ENCODE measurements at regions not wholly inside any gene's neighbourhood (a gene's known extent, or its start where the extent isn't known, plus 50 kb on each side); places are given as distances from the start of the nearest gene placed in this dataset.

- WGBS, 2 experiments (ENCODE audit: extremely low coverage in 2 of 2, insufficient read length in 1 of 2) = no CpG with 5 or more reads among the region's 4 CpGs
- ChIA-PET POLR2A (ENCODE audit: unreplicated experiment) (no interaction called here), CTCF (no interaction called here)
- no peak overlapping the region for H2BK20ac ChIP-seq (ENCODE audit: low read depth, low read length)
- H2AK5ac ChIP-seq (ENCODE audit: low read depth, low read length) = no peak overlapping the region
- H3K27me3 ChIP-seq (ENCODE audit: control insufficient read depth, insufficient read depth, low read length) = no peaks in the 10 kb centered on the region
- no peak overlapping the region for H3K9ac ChIP-seq (ENCODE audit: low read depth, low read length)
- intact Hi-C loops (cut with micrococcal nuclease) (no loop called here), in situ Hi-C loops (cut with MboI; ENCODE audit: low sequenced_read_pairs) (no loop called here), dilution Hi-C loops (cut with HindIII; ENCODE audit: low sequenced_read_pairs, unreplicated experiment) (no loop called here)
- H3K36me3 ChIP-seq (ENCODE audit: control insufficient read depth, insufficient read depth, low read length) = no peaks in the 10 kb centered on the region
- DNase-seq (no peak), ATAC-seq (ENCODE audit: low read depth) (no peak)
- H3K23ac ChIP-seq (ENCODE audit: low read depth, low read length) = no peak overlapping the region
- H2AFZ ChIP-seq (replicated peaks; ENCODE audit: low read length, poor library complexity) = no peak overlapping the region
- peaks cover 15% of the 10 kb centered on the region for H3K9me3 ChIP-seq (ENCODE audit: control insufficient read depth, insufficient read depth, low read length)
- no TSS peak for BruUV-seq (replicated peaks)
- no peak overlapping the region for H2AK9ac ChIP-seq (replicated peaks; ENCODE audit: low read depth, low read length, poor library complexity)
- H4K91ac ChIP-seq (ENCODE audit: insufficient read depth, low read depth, low read length) = no peak overlapping the region
- H3K79me1 ChIP-seq (ENCODE audit: low read depth in 1 of 2, low read length in 2 of 2) = no peaks in the 10 kb centered on the region
- TF ChIP-seq, protein P1, sequence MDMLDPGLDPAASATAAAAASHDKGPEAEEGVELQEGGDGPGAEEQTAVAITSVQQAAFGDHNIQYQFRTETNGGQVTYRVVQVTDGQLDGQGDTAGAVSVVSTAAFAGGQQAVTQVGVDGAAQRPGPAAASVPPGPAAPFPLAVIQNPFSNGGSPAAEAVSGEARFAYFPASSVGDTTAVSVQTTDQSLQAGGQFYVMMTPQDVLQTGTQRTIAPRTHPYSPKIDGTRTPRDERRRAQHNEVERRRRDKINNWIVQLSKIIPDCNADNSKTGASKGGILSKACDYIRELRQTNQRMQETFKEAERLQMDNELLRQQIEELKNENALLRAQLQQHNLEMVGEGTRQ (IDR thresholded peaks at IDR 0.05; ENCODE audit: low read depth, low read length) = no peak
- no peak for TF ChIP-seq RCOR1 (IDR thresholded peaks at IDR 0.05; ENCODE audit: insufficient replicate concordance, low read length)
- TF ChIP-seq CHD1 (IDR thresholded peaks at IDR 0.05; ENCODE audit: low read depth, low read length) = no peak
- no peak for TF ChIP-seq MXI1 (IDR thresholded peaks at IDR 0.05; ENCODE audit: borderline replicate concordance, low read depth, low read length)
- TF ChIP-seq RAD21 (IDR thresholded peaks at IDR 0.05; ENCODE audit: low read length) = no peak
- TF ChIP-seq NFE2L2 (IDR thresholded peaks at IDR 0.05; ENCODE audit: low read depth, low read length) = no peak
- TF ChIP-seq POLR2A (IDR thresholded peaks at IDR 0.05; ENCODE audit: low read depth, low read length) = no peak
- TF ChIP-seq, protein P2, sequence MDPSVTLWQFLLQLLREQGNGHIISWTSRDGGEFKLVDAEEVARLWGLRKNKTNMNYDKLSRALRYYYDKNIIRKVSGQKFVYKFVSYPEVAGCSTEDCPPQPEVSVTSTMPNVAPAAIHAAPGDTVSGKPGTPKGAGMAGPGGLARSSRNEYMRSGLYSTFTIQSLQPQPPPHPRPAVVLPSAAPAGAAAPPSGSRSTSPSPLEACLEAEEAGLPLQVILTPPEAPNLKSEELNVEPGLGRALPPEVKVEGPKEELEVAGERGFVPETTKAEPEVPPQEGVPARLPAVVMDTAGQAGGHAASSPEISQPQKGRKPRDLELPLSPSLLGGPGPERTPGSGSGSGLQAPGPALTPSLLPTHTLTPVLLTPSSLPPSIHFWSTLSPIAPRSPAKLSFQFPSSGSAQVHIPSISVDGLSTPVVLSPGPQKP (IDR thresholded peaks at IDR 0.05; ENCODE audit: borderline replicate concordance, low read depth, low read length) = no peak
- no peak for TF ChIP-seq MAZ (IDR thresholded peaks at IDR 0.05; ENCODE audit: borderline replicate concordance, low read depth, low read length)
- no peak overlapping the region for H2BK5ac ChIP-seq (ENCODE audit: low read depth, low read length, poor library complexity, severe bottlenecking)
- no peak overlapping the region for H3K18ac ChIP-seq (ENCODE audit: low read depth, low read length)
- H3K9me1 ChIP-seq (ENCODE audit: insufficient read depth, low read length) = no peaks in the 10 kb centered on the region
- H3K4me3 ChIP-seq (ENCODE audit: insufficient read depth, low read depth, low read length) = no peak overlapping the region
- no peaks in the 10 kb centered on the region for H3K4me1 ChIP-seq (ENCODE audit: control insufficient read depth, insufficient read depth, low read length)
- no peak overlapping the region for H3K56ac ChIP-seq (ENCODE audit: extremely low read depth, insufficient read depth, low read length)
- no peak overlapping the region for H3K4me2 ChIP-seq (ENCODE audit: low read depth, low read length)
- no peak overlapping the region for H2BK120ac ChIP-seq (ENCODE audit: low read depth, low read length)
- H3K4ac ChIP-seq (ENCODE audit: low read depth, low read length) = no peak overlapping the region
- H4K20me1 ChIP-seq (ENCODE audit: insufficient read depth, low read length) = no peaks in the 10 kb centered on the region
- no peak overlapping the region for H4K5ac ChIP-seq (ENCODE audit: low read depth, low read length)
- H3K27ac ChIP-seq (ENCODE audit: insufficient read depth, low read length) = no peak overlapping the region
- H3K14ac ChIP-seq (replicated peaks; ENCODE audit: low read depth, low read length) = no peak overlapping the region
- H2BK15ac ChIP-seq (ENCODE audit: low read depth, low read length) = no peak overlapping the region
- H4K8ac ChIP-seq (ENCODE audit: low read depth in 2 of 2, low read length in 2 of 2) = no peak overlapping the region
Measured at GRCh38 chr9:28443461-28443860, 870.2 kb upstream of the C9orf72 start.
